Mucosa of descending colon (tissue), 3 donors: ENCODE measurements at regions not wholly inside any gene's neighbourhood (a gene's known extent, or its start where the extent isn't known, plus 50 kb on each side); places are given as distances from the start of the nearest gene placed in this dataset.

Source experiments
- ATAC-seq: fragments of 200-7000 bp; cut with Tn5 transposase; one replicate; pipeline ENCODE4 v1.9.1; 2020; ENCODE audit warnings: mild to moderate bottlenecking, moderate library complexity
- DNase-seq, 3 donors: peaks; one replicate each; pipeline ENCODE4 v3.0.0-alpha.2; 2020
- H3K36me3 ChIP-seq: fragments of 200-600 bp; one replicate; pipeline ENCODE4 v1.8.0; 2021; ENCODE audit warnings: low read depth, mild to moderate bottlenecking
- H3K4me1 ChIP-seq: fragments of 200-600 bp; one replicate; pipeline ENCODE4 v1.8.0; 2021; ENCODE audit warnings: low read depth, mild to moderate bottlenecking
- H3K4me3 ChIP-seq: fragments of 200-600 bp; one replicate; pipeline ENCODE4 v1.8.0; 2021; ENCODE audit warnings: mild to moderate bottlenecking
- H3K9me3 ChIP-seq: fragments of 200-600 bp; one replicate; pipeline ENCODE4 v1.8.0; 2021; ENCODE audit warnings: mild to moderate bottlenecking
- CTCF ChIP-seq: fragments of 200-600 bp; IDR thresholded peaks from one replicate; pipeline ENCODE4 v1.8.0; 2022; ENCODE audit warnings: antibody characterized with exemption, mild to moderate bottlenecking
- intact Hi-C, 2 donors: fragments of 100-400 bp; cut with DNase I in 1 of 2; cut with micrococcal nuclease in 1 of 2; formaldehyde crosslinking; loops; one replicate each; pipeline versions ENCODE4 v1.11.0 to v1.11.1; 2022; cut with DNase I, micrococcal nuclease
- donor health status: DM: no; HTN: no; CAD: no; lungs with moderate emphysema.
- donor health status: DM: no; HTN: no; CAD: no.
- donor health status: DM: no; HTN: yes; CAD: no.

- no peaks in the 10 kb centered on the region for H3K36me3 ChIP-seq
- H3K9me3 ChIP-seq, result no peaks in the 10 kb centered on the region
- no peak for ATAC-seq
- no peak for TF ChIP-seq CTCF
- H3K4me1 ChIP-seq, result no peaks in the 10 kb centered on the region
- intact Hi-C loops, result no loop called here
- no peak overlapping the region for H3K4me3 ChIP-seq
- DNase-seq, result no peak
Measured at GRCh38 chr12:43289426-43289801, 262.6 kb downstream of the ADAMTS20 start.

GRCh38 chr12:43288671-43289425, 263.2 kb downstream of the ADAMTS20 start:
- Histone ChIP-seq H3K36me3 (no peaks in the 10 kb centered on the region), H3K4me3 (no peak overlapping the region), H3K4me1 (no peaks in the 10 kb centered on the region), H3K9me3 (no peaks in the 10 kb centered on the region)
- intact Hi-C loops, result no loop called here
- DNase-seq, result no peak
- no peak for ATAC-seq
- no peak for TF ChIP-seq CTCF

GRCh38 chr12:43287706-43288383, 264.2 kb downstream of the ADAMTS20 start:
- ATAC-seq, result no peak
- no peak for DNase-seq
- no peak for TF ChIP-seq CTCF
- no peak overlapping the region for H3K4me3 ChIP-seq
- H3K4me1 ChIP-seq, result no peaks in the 10 kb centered on the region
- no peaks in the 10 kb centered on the region for H3K36me3 ChIP-seq
- intact Hi-C loops, result no loop called here
- no peaks in the 10 kb centered on the region for H3K9me3 ChIP-seq

- TF ChIP-seq CTCF, result no peak
- Histone ChIP-seq H3K4me3 (no peak overlapping the region), H3K9me3 (no peaks in the 10 kb centered on the region), H3K4me1 (no peaks in the 10 kb centered on the region), H3K36me3 (no peaks in the 10 kb centered on the region)
- DNase-seq (no peak), ATAC-seq (no peak)
- intact Hi-C loops, result no loop called here
Measured at GRCh38 chr12:43286986-43287385, 265.0 kb downstream of the ADAMTS20 start.

- Histone ChIP-seq H3K4me1 (no peaks in the 10 kb centered on the region), H3K9me3 (no peaks in the 10 kb centered on the region), H3K4me3 (no peak overlapping the region), H3K36me3 (no peaks in the 10 kb centered on the region)
- no peak for DNase-seq
- intact Hi-C loops, result no loop called here
- no peak for TF ChIP-seq CTCF
- no peak for ATAC-seq
Measured at GRCh38 chr12:43285159-43285598, 266.8 kb downstream of the ADAMTS20 start.
